GM12878 (cell line): ENCODE measurements at regions not wholly inside any gene's neighbourhood (a gene's known extent, or its start where the extent isn't known, plus 50 kb on each side); places are given as distances from the start of the nearest gene placed in this dataset.

Experiments
- CEBPB ChIP-seq, 2 experiments: fragments of 150-350 bp in 1 of 2; IDR thresholded peaks; 2 replicates each; pipeline ENCODE4 v1.6.1; 2012 to 2014; ENCODE audit warnings: low read depth in 2 of 2, low read length in 2 of 2, borderline replicate concordance in 1 of 2, inconsistent platforms in 1 of 2
- EP300 ChIP-seq, 2 experiments: fragments of 150-350 bp in 1 of 2; IDR thresholded peaks; 2 replicates each; pipeline ENCODE4 v1.6.1; 2011 to 2012; ENCODE audit warnings: low read depth in 2 of 2, low read length in 2 of 2, borderline replicate concordance in 1 of 2, improper control_type of control experiment in 1 of 2, inconsistent platforms in 1 of 2; ENCODE audit not compliant: control insufficient read depth in 1 of 2
- ETV6 ChIP-seq, 2 experiments: fragments of 450-650 bp in 1 of 2; IDR thresholded peaks in 1 of 2; conservative IDR thresholded peaks in 1 of 2; 2 replicates each; pipeline ENCODE4 v1.6.1; 2014; ENCODE audit warnings: antibody characterized with exemption in 1 of 2, borderline replicate concordance in 1 of 2, low read depth in 1 of 2, mild to moderate bottlenecking in 1 of 2, moderate library complexity in 1 of 2
- NFXL1 ChIP-seq: fragments of 450-650 bp; IDR thresholded peaks from 2 replicates; pipeline ENCODE4 v1.6.1; 2017; ENCODE audit warnings: antibody characterized with exemption, mild to moderate bottlenecking, borderline replicate concordance
- NFYB ChIP-seq: IDR thresholded peaks from 2 replicates; pipeline ENCODE4 v1.6.1; 2011; ENCODE audit warnings: low read depth, mild to moderate bottlenecking, low read length, improper control_type of control experiment, moderate library complexity; ENCODE audit not compliant: insufficient read depth
- NR2C2 ChIP-seq: IDR thresholded peaks from 2 replicates; pipeline ENCODE4 v1.6.1; 2011; ENCODE audit warnings: borderline replicate concordance, low read depth; ENCODE audit not compliant: control insufficient read depth, insufficient read length
- POLR2A ChIP-seq: IDR thresholded peaks from 2 replicates; pipeline ENCODE4 v1.6.1; 2011; ENCODE audit warnings: low read depth, mild to moderate bottlenecking, low read length
- RAD21 ChIP-seq: IDR thresholded peaks from 2 replicates; pipeline ENCODE4 v1.6.1; 2011; ENCODE audit warnings: mild to moderate bottlenecking, low read depth, low read length, moderate library complexity; ENCODE audit not compliant: insufficient read depth
- SRF ChIP-seq, 2 experiments: IDR thresholded peaks; 2 replicates each; pipeline ENCODE4 v1.6.1; 2011; ENCODE audit warnings: low read depth in 2 of 2, low read length in 2 of 2, mild to moderate bottlenecking in 1 of 2, moderate library complexity in 1 of 2
- SUPT20H ChIP-seq: IDR thresholded peaks from 2 replicates; pipeline ENCODE4 v1.6.1; 2011; ENCODE audit warnings: low read depth, mild to moderate bottlenecking, low read length, moderate library complexity, borderline replicate concordance; ENCODE audit not compliant: control insufficient read depth
- TF ChIP-seq, protein P1 (sequence below), 3 experiments: IDR thresholded peaks in 2 of 3; conservative IDR thresholded peaks in 1 of 3; 2 replicates each; pipeline ENCODE4 v1.5.1; 2011; ENCODE audit warnings: low read depth in 3 of 3, low read length in 3 of 3, mild to moderate bottlenecking in 3 of 3, control low read depth in 2 of 3, moderate library complexity in 2 of 3, inconsistent platforms in 1 of 3, mixed read lengths in 1 of 3; ENCODE audit not compliant: control insufficient read depth in 2 of 3, insufficient read depth in 1 of 3; ENCODE audit errors: extremely low read depth in 1 of 3
- TF ChIP-seq, protein P2 (sequence below): IDR thresholded peaks from 2 replicates; pipeline ENCODE4 v1.6.1; 2011; ENCODE audit warnings: low read depth, low read length, improper control_type of control experiment, borderline replicate concordance

DNA sequence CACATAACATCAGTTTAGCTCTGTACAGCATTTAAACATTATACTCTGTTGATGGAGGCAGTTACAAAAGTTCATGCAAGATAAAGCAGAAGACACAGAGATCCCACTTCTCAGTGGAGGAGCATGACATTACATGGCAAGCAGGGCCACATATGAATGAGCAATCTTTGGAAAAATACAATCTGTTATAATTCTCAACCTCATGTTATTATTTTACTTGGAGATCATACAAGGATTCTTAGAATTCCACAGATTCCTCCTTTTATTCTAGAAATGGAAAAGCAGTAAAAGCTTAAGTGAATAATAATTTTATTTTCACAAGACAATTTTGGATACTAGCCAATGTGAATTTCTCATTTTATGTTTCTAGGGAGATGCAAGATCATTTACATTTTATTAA, 66.6 kb downstream of the IFI44 start:
- TF ChIP-seq NFXL1, result no peak
- TF ChIP-seq EP300 (IDR thresholded peaks at IDR 0.05; ENCODE audit: borderline replicate concordance in 1 of 2, control insufficient read depth in 1 of 2, low read depth in 2 of 2, low read length in 2 of 2), result no peak
- TF ChIP-seq ETV6 (conservative IDR thresholded peaks at IDR 0.05 in 1 of 2, IDR thresholded peaks at IDR 0.05 in 1 of 2; ENCODE audit: borderline replicate concordance in 1 of 2, low read depth in 1 of 2), result no peak
- TF ChIP-seq POLR2A, result no peak
- TF ChIP-seq SUPT20H, result no peak
- no peak for TF ChIP-seq CEBPB (IDR thresholded peaks at IDR 0.05; ENCODE audit: borderline replicate concordance in 1 of 2, low read depth in 2 of 2, low read length in 2 of 2)
- TF ChIP-seq, protein P1, sequence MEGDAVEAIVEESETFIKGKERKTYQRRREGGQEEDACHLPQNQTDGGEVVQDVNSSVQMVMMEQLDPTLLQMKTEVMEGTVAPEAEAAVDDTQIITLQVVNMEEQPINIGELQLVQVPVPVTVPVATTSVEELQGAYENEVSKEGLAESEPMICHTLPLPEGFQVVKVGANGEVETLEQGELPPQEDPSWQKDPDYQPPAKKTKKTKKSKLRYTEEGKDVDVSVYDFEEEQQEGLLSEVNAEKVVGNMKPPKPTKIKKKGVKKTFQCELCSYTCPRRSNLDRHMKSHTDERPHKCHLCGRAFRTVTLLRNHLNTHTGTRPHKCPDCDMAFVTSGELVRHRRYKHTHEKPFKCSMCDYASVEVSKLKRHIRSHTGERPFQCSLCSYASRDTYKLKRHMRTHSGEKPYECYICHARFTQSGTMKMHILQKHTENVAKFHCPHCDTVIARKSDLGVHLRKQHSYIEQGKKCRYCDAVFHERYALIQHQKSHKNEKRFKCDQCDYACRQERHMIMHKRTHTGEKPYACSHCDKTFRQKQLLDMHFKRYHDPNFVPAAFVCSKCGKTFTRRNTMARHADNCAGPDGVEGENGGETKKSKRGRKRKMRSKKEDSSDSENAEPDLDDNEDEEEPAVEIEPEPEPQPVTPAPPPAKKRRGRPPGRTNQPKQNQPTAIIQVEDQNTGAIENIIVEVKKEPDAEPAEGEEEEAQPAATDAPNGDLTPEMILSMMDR (IDR thresholded peaks at IDR 0.05 in 2 of 3, conservative IDR thresholded peaks at IDR 0.05 in 1 of 3; ENCODE audit: control insufficient read depth in 2 of 3, extremely low read depth in 1 of 3, insufficient read depth in 1 of 3, low read depth in 3 of 3, low read length in 3 of 3), result no peak
- TF ChIP-seq, protein P2, sequence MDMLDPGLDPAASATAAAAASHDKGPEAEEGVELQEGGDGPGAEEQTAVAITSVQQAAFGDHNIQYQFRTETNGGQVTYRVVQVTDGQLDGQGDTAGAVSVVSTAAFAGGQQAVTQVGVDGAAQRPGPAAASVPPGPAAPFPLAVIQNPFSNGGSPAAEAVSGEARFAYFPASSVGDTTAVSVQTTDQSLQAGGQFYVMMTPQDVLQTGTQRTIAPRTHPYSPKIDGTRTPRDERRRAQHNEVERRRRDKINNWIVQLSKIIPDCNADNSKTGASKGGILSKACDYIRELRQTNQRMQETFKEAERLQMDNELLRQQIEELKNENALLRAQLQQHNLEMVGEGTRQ, result no peak
- TF ChIP-seq SRF (IDR thresholded peaks at IDR 0.05; ENCODE audit: low read depth in 2 of 2, low read length in 2 of 2), result no peak
- TF ChIP-seq RAD21, result no peak
- no peak for TF ChIP-seq NR2C2
- TF ChIP-seq NFYB, result no peak
